Thyroid gland (tissue), 4 donors: ENCODE measurements at regions not wholly inside any gene's neighbourhood (a gene's known extent, or its start where the extent isn't known, plus 50 kb on each side); places are given as distances from the start of the nearest gene placed in this dataset.
A peak's percentile ranks its signal among the peaks of the same experiment; 100 is the strongest.

ENCODE experiments used
- DNase-seq, 2 donors: peaks; one replicate each; pipeline ENCODE4 v3.0.0-alpha.2; 2019
- H3K27ac ChIP-seq, 3 donors: fragments of 200-600 bp; sonication (generic); 1 replicate in 2 of 3; 2 replicates in 1 of 3; pipeline ENCODE4 v1.5.1; 2016 to 2019; ENCODE audit warnings: mild to moderate bottlenecking in 1 of 3, moderate library complexity in 1 of 3
- H3K27me3 ChIP-seq: fragments of 200-600 bp; sonication (generic); one replicate; pipeline ENCODE4 v1.5.1; 2019
- H3K36me3 ChIP-seq, 2 donors: fragments of 200-600 bp; sonication (generic); one replicate each; pipeline ENCODE4 v1.5.1; 2016 to 2019
- H3K4me1 ChIP-seq, 2 donors: fragments of 200-600 bp; sonication (generic); one replicate each; pipeline ENCODE4 v1.5.1; 2017 to 2019
- H3K4me3 ChIP-seq, 3 donors: fragments of 200-600 bp; sonication (generic); replicated peaks in 1 of 3; 1 replicate in 2 of 3; 2 replicates in 1 of 3; pipeline ENCODE4 v1.5.1; 2016; ENCODE audit warnings: mild to moderate bottlenecking in 1 of 3
- H3K9me3 ChIP-seq: fragments of 200-600 bp; sonication (generic); one replicate; pipeline ENCODE4 v1.5.1; 2017
- POLR2A ChIP-seq, 2 donors: fragments of 450-650 bp; IDR thresholded peaks; one replicate each; pipeline ENCODE4 v1.6.1; 2017; ENCODE audit warnings: antibody characterized with exemption in 2 of 2, mild to moderate bottlenecking in 2 of 2, moderate library complexity in 1 of 2
- WGBS, 2 donors: methylation state at CpG; one replicate each; pipeline ENCODE4 v1.1.5; 2017; 5-methylcytosine and 5-hydroxymethylcytosine counted together
- intact Hi-C: fragments of 100-400 bp; cut with DNase I; formaldehyde crosslinking; loops from one replicate; pipeline ENCODE4 v1.15.1; 2023
- TF ChIP-seq, protein P1 (sequence below), 6 experiments: fragments of 200-600 bp in 3 of 6; fragments of 450-650 bp in 3 of 6; sonication (generic) in 3 of 6; IDR thresholded peaks; one replicate each; pipeline ENCODE4 v1.5.1; 2016 to 2019; ENCODE audit warnings: antibody characterized with exemption in 6 of 6, mild to moderate bottlenecking in 2 of 6, inconsistent platforms in 1 of 6, moderate library complexity in 1 of 6

DNA sequence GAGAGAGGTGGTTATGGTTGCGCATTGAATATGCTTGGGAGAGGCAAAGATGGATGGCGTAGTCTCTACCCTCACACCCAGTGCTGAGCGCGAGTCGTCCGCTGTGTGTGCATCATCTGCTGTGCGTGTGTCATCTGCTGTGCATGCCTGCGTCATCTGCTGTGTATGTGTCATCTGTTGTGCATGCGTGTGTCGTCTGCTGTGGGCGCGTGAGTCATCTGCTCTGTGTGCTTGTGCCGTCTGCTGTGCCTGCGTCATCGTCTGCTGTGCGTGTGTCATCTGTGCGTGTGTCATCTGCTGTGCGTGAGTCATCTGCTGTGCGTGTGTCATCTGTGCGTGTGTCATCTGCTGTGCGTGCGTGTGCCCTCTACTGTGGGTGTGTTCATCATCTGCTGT lies 68.0 kb upstream of the IRX4 start:
- H3K27me3 ChIP-seq = no peaks in the 10 kb centered on the region
- TF ChIP-seq, protein P1, sequence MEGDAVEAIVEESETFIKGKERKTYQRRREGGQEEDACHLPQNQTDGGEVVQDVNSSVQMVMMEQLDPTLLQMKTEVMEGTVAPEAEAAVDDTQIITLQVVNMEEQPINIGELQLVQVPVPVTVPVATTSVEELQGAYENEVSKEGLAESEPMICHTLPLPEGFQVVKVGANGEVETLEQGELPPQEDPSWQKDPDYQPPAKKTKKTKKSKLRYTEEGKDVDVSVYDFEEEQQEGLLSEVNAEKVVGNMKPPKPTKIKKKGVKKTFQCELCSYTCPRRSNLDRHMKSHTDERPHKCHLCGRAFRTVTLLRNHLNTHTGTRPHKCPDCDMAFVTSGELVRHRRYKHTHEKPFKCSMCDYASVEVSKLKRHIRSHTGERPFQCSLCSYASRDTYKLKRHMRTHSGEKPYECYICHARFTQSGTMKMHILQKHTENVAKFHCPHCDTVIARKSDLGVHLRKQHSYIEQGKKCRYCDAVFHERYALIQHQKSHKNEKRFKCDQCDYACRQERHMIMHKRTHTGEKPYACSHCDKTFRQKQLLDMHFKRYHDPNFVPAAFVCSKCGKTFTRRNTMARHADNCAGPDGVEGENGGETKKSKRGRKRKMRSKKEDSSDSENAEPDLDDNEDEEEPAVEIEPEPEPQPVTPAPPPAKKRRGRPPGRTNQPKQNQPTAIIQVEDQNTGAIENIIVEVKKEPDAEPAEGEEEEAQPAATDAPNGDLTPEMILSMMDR (IDR thresholded peaks at IDR 0.05) = no peak
- TF ChIP-seq POLR2A (IDR thresholded peaks at IDR 0.05) = no peak
- H3K4me3 ChIP-seq = no peak overlapping the region
- no peaks in the 10 kb centered on the region for H3K36me3 ChIP-seq
- no peak overlapping the region for H3K27ac ChIP-seq
- no peak for DNase-seq
- WGBS, 2 donors = 91 to 96% methylated on average over 12 to 22 of the region's 22 CpGs
- no peaks in the 10 kb centered on the region for H3K4me1 ChIP-seq
- H3K9me3 ChIP-seq = no peaks in the 10 kb centered on the region
- intact Hi-C loops = no loop called here

DNA sequence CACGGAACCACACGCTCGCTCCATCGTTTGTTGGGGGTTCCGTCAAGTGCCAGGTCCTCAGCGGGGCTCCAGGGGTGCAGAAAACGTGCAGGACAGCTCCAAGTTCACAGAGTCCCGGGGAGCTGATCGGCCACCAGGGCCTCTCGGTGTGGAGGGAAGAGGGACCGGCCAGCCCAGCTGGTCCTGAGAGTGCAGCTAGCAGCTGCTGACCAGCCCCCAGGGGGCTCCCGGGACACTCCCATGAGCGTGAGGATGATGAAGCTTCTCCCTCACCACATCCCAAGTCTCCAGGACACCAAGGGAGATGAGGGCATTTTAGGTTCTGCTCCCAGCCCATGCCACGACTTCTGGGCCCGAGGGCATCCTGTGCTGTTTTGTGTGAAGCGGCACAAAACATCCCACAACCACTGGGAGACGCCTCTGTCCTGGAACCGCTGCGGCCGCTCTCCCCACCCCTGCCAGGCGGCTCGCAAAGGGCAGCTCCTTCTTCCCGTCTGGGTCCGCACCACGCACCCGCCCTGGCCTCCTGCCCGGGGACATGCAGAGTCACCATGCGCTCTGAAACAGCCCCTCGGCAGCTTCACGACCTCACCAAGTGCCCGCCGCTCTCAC lies 67.5 kb upstream of the IRX4 start:
- Histone ChIP-seq H3K27ac (no peak overlapping the region), H3K4me1 (no peaks in the 10 kb centered on the region), H3K9me3 (no peaks in the 10 kb centered on the region), H3K27me3 (no peaks in the 10 kb centered on the region), H3K4me3 (no peak overlapping the region), H3K36me3 (no peaks in the 10 kb centered on the region)
- DNase-seq = no peak
- TF ChIP-seq POLR2A (IDR thresholded peaks at IDR 0.05) = no peak
- TF ChIP-seq, protein P1 (IDR thresholded peaks at IDR 0.05) = no peak
- WGBS, 2 donors = 86 to 87% methylated on average over 24 of the region's 32 CpGs
- intact Hi-C loops = no loop called here

DNA sequence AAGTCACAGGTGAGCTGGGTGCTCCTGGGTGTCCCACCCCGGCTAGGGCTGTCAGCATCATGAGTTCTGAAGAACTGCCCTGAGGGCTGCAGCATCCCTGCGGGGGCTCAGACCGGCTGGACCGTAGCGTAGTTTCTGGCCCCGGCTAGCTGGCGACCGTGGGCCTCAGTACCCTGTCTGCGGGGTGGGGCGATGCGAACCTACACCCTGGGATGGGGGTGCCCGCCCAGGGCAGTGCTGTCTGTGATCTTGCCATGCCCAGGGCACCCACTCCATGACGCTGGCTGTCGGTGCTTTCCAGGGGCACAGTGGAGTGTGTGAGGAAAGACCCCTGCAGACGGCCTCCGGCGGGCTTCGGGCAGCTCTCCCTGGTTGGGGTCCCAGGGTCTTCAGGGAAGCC lies 66.5 kb upstream of the IRX4 start:
- intact Hi-C loops = no loop called here
- 70 to 94% methylated on average over 6 to 12 of the region's 18 CpGs for WGBS, 2 donors
- no peaks in the 10 kb centered on the region for H3K36me3 ChIP-seq
- no peaks in the 10 kb centered on the region for H3K4me1 ChIP-seq
- H3K9me3 ChIP-seq = no peaks in the 10 kb centered on the region
- no peak overlapping the region for H3K27ac ChIP-seq
- no peak overlapping the region for H3K4me3 ChIP-seq
- no peaks in the 10 kb centered on the region for H3K27me3 ChIP-seq
- TF ChIP-seq, protein P1 (IDR thresholded peaks at IDR 0.05) = no peak
- no peak for TF ChIP-seq POLR2A (IDR thresholded peaks at IDR 0.05)
- DNase-seq = no peak

DNA sequence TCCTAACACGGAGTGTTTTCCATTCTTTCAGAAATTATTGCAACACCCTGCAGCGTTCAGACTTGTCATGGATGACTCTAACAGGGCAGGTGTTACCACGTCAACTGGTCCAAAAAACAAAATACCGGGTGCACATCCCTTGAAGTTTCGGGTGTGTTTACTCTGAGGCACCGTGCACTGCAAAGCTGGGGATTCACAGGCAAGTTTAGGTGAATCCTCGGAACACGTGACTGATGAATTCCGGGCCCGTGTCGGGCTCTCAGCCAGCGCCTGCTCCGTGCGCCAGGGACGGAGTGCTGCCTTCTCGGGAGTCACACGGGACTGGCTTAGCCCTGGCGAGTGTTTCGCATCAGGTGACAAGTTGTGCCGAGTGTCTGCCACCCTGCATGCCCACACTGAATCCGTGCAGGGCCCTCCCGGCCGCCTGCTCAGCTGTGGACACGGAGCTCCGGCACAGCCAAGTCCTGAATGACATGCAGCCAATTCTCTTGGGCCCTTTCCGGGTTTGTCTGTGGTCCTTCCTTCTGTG lies 66.0 kb upstream of the IRX4 start:
- no peaks in the 10 kb centered on the region for H3K27me3 ChIP-seq
- DNase-seq = peak in 1 of 2 donors; percentile 82

DNA sequence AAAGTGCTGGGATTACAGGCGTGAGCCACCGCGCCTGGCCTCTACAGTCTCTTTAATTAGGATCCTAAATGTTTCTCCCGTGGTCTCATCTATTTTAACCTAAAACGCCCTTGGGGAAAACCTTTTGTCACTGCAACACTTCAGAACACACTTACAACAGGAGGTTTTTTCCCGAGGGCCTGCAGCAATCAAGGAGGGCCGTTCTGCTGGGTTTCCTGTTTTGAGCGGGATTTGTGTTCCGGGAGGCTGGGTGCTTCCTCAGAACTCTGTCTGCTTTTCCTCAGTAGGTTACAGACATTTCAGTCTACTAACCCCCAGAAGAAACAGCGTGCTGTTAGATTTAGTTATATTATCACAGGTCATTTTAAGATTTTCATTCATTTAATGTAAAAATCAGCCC lies 65.4 kb upstream of the IRX4 start:
- Histone ChIP-seq H3K36me3 (no peaks in the 10 kb centered on the region), H3K4me1 (no peaks in the 10 kb centered on the region), H3K4me3 (no peak overlapping the region), H3K27me3 (no peaks in the 10 kb centered on the region), H3K9me3 (no peaks in the 10 kb centered on the region), H3K27ac (no peak overlapping the region)
- intact Hi-C loops = no loop called here
- TF ChIP-seq, protein P1 (IDR thresholded peaks at IDR 0.05) = no peak
- TF ChIP-seq POLR2A (IDR thresholded peaks at IDR 0.05) = no peak
- WGBS, 2 donors = 70 to 74% methylated on average over 10 of the region's 10 CpGs
- DNase-seq = no peak

More for the DNA sequence above, 66.0 kb upstream of the IRX4 start:
- intact Hi-C loops = no loop called here
- Histone ChIP-seq H3K4me3 (no peak overlapping the region), H3K9me3 (no peaks in the 10 kb centered on the region), H3K36me3 (no peaks in the 10 kb centered on the region), H3K4me1 (no peaks in the 10 kb centered on the region), H3K27ac (no peak overlapping the region)
- TF ChIP-seq, protein P1 (IDR thresholded peaks at IDR 0.05) = no peak
- no peak for TF ChIP-seq POLR2A (IDR thresholded peaks at IDR 0.05)
- WGBS, 2 donors = 57 to 72% methylated on average over 25 to 26 of the region's 26 CpGs
